ENCODE measurements at regions not wholly inside any gene's neighbourhood (a gene's known extent, or its start where the extent isn't known, plus 50 kb on each side); places are given as distances from the start of the nearest gene placed in this dataset.

GRCh38 chr2:198691236-198691635, 766.5 kb downstream of the SATB2 start:
- no peak for DNase-seq (ENCODE audit: low read depth)
- no peak for TF ChIP-seq CTCF (IDR thresholded peaks at IDR 0.05; ENCODE audit: insufficient read depth, low read depth, low read length)
- no peak overlapping the region for H3K4me3 ChIP-seq (ENCODE audit: low read depth, low read length)

GRCh38 chr2:198664321-198664720, 793.4 kb downstream of the SATB2 start:
- no peak for TF ChIP-seq CTCF (IDR thresholded peaks at IDR 0.05; ENCODE audit: insufficient read depth, low read depth, low read length)
- no peak for DNase-seq (ENCODE audit: low read depth)
- H3K4me3 ChIP-seq (ENCODE audit: low read depth, low read length) = no peak overlapping the region

- H3K4me3 ChIP-seq (ENCODE audit: low read depth, low read length) = no peak overlapping the region
- TF ChIP-seq CTCF (IDR thresholded peaks at IDR 0.05; ENCODE audit: insufficient read depth, low read depth, low read length) = no peak
- DNase-seq (ENCODE audit: low read depth) = no peak
Observed at GRCh38 chr2:198662905-198663304, 794.8 kb downstream of the SATB2 start.

- DNase-seq (ENCODE audit: low read depth) = no peak
- no peak for TF ChIP-seq CTCF (IDR thresholded peaks at IDR 0.05; ENCODE audit: insufficient read depth, low read depth, low read length)
- H3K4me3 ChIP-seq (ENCODE audit: low read depth, low read length) = no peak overlapping the region
Observed at GRCh38 chr2:198660501-198660900, 797.2 kb downstream of the SATB2 start.

- no peak for DNase-seq (ENCODE audit: low read depth)
- TF ChIP-seq CTCF (IDR thresholded peaks at IDR 0.05; ENCODE audit: insufficient read depth, low read depth, low read length) = no peak
- H3K4me3 ChIP-seq (ENCODE audit: low read depth, low read length) = no peak overlapping the region
Observed at GRCh38 chr2:198659096-198659870, 798.5 kb downstream of the SATB2 start.

- DNase-seq (ENCODE audit: low read depth) = peak; percentile 6
- peak; percentile 42 for TF ChIP-seq CTCF (IDR thresholded peaks at IDR 0.05; ENCODE audit: insufficient read depth, low read depth, low read length)
Observed at GRCh38 chr2:198657512-198658121, 800.1 kb downstream of the SATB2 start.

More at GRCh38 chr2:198657512-198658121, 800.1 kb downstream of the SATB2 start:
- no peak overlapping the region for H3K4me3 ChIP-seq (ENCODE audit: low read depth, low read length)
